Activated CD8-positive, alpha-beta T cell treated with anti-CD3 and anti-CD28 coated beads for 36 hours (primary cell): ENCODE measurements at regions not wholly inside any gene's neighbourhood (a gene's known extent, or its start where the extent isn't known, plus 50 kb on each side); places are given as distances from the start of the nearest gene placed in this dataset.

Source experiments
- ATAC-seq: fragments of 200-7000 bp; cut with Tn5 transposase; one replicate; pipeline ENCODE4 v1.10.0; 2021; ENCODE audit warnings: mild to moderate bottlenecking, moderate library complexity
- CTCF ChIA-PET: fragments of 350-600 bp; sonication (Branson Sonifier 250); formaldehyde crosslinking; loops from one replicate; lab custom pipeline; 2021; ENCODE audit warnings: antibody characterized with exemption; lab: Charles Lee
- POLR2A ChIA-PET: fragments of 350-600 bp; sonication (Branson Sonifier 250); formaldehyde crosslinking; loops from one replicate; lab custom pipeline; 2021; ENCODE audit warnings: antibody characterized with exemption; lab: Charles Lee
- DNase-seq: peaks from one replicate; pipeline ENCODE4 v3.0.0-alpha.2; 2020
- H3K27ac Mint-ChIP-seq: one replicate; pipeline ENCODE4 v1.8.0; 2021; ENCODE audit warnings: mild to moderate bottlenecking, mixed read lengths
- H3K27me3 Mint-ChIP-seq: one replicate; pipeline ENCODE4 v1.8.0; 2021; ENCODE audit warnings: mixed read lengths
- H3K36me3 Mint-ChIP-seq: one replicate; pipeline ENCODE4 v1.8.0; 2021; ENCODE audit warnings: low read depth, mixed read lengths
- H3K4me1 Mint-ChIP-seq: one replicate; pipeline ENCODE4 v1.8.0; 2021; ENCODE audit warnings: low read depth, mixed read lengths
- H3K4me3 Mint-ChIP-seq: one replicate; pipeline ENCODE4 v1.8.0; 2021; ENCODE audit warnings: mild to moderate bottlenecking, moderate library complexity, mixed read lengths
- H3K9me3 Mint-ChIP-seq: one replicate; pipeline ENCODE4 v1.8.0; 2021; ENCODE audit warnings: mixed read lengths
- CTCF ChIP-seq: fragments of 200-600 bp; IDR thresholded peaks from one replicate; pipeline ENCODE4 v1.8.0; 2022; ENCODE audit warnings: antibody characterized with exemption, mild to moderate bottlenecking
- intact Hi-C: fragments of 100-400 bp; cut with micrococcal nuclease; formaldehyde crosslinking; loops from one replicate; pipeline ENCODE4 v1.10.0; 2022

GRCh38 chr16:86064431-86065250 is 165.7 kb downstream of the IRF8 start:
- intact Hi-C loops = no loop called here
- Mint-ChIP-seq H3K4me3 (no peak overlapping the region), H3K27me3 (peaks cover 4% of the 10 kb centered on the region), H3K36me3 (no peaks in the 10 kb centered on the region), H3K4me1 (no peaks in the 10 kb centered on the region), H3K27ac (no peak overlapping the region), H3K9me3 (no peaks in the 10 kb centered on the region)
- ChIA-PET POLR2A (interaction anchor here (1.0 kb wide), 1 partner anchor 162 kb away, joined by 3 read pairs; no protein-coding TSS in a partner anchor), CTCF (interaction anchor here (0.8 to 1.3 kb wide), 3 partner anchors 8 to 20 kb away, joined by 3 to 4 read pairs (median 3); no protein-coding TSS in a partner anchor)
- no peak for TF ChIP-seq CTCF
- DNase-seq (no peak), ATAC-seq (no peak)

GRCh38 chr16:86065711-86066110 is 166.7 kb downstream of the IRF8 start:
- Mint-ChIP-seq H3K36me3 (no peaks in the 10 kb centered on the region), H3K4me1 (no peaks in the 10 kb centered on the region), H3K27me3 (peaks cover 4% of the 10 kb centered on the region), H3K4me3 (no peak overlapping the region), H3K9me3 (no peaks in the 10 kb centered on the region), H3K27ac (no peak overlapping the region)
- ChIA-PET CTCF (no interaction called here), POLR2A (no interaction called here)
- intact Hi-C loops = no loop called here
- TF ChIP-seq CTCF = no peak
- ATAC-seq = no peak
- no peak for DNase-seq

GRCh38 chr16:86066811-86067210 is 167.8 kb downstream of the IRF8 start:
- ATAC-seq (no peak), DNase-seq (no peak)
- POLR2A ChIA-PET = no interaction called here
- CTCF ChIA-PET = no interaction called here
- Mint-ChIP-seq H3K36me3 (no peaks in the 10 kb centered on the region), H3K27ac (no peak overlapping the region), H3K9me3 (no peaks in the 10 kb centered on the region), H3K4me3 (no peak overlapping the region), H3K4me1 (no peaks in the 10 kb centered on the region), H3K27me3 (peaks cover 6% of the 10 kb centered on the region)
- intact Hi-C loops = no loop called here
- TF ChIP-seq CTCF = no peak

GRCh38 chr16:86067516-86067915 is 168.6 kb downstream of the IRF8 start:
- Mint-ChIP-seq H3K4me3 (no peak overlapping the region), H3K36me3 (no peaks in the 10 kb centered on the region), H3K4me1 (no peaks in the 10 kb centered on the region), H3K27me3 (peaks cover 12% of the 10 kb centered on the region), H3K9me3 (no peaks in the 10 kb centered on the region), H3K27ac (no peak overlapping the region)
- intact Hi-C loops = no loop called here
- TF ChIP-seq CTCF = no peak
- ChIA-PET CTCF (no interaction called here), POLR2A (no interaction called here)
- ATAC-seq (no peak), DNase-seq (no peak)

- Mint-ChIP-seq H3K4me1 (no peaks in the 10 kb centered on the region), H3K27ac (no peak overlapping the region), H3K36me3 (no peaks in the 10 kb centered on the region), H3K9me3 (no peaks in the 10 kb centered on the region), H3K4me3 (no peak overlapping the region), H3K27me3 (peaks cover 16% of the 10 kb centered on the region)
- DNase-seq (no peak), ATAC-seq (no peak)
- ChIA-PET CTCF (no interaction called here), POLR2A (no interaction called here)
- intact Hi-C loops = no loop called here
- no peak for TF ChIP-seq CTCF
These were observed 169.0 kb downstream of the IRF8 start for GRCh38 chr16:86067936-86068335.
